GM19023 (cell line): ENCODE measurements at regions not wholly inside any gene's neighbourhood (a gene's known extent, or its start where the extent isn't known, plus 50 kb on each side); places are given as distances from the start of the nearest gene placed in this dataset.

Source experiments
- ATAC-seq: cut with Tn5 transposase; IDR thresholded peaks from one replicate; pipeline ENCODE4 v1.9.1; 2021; ENCODE audit warnings: mild to moderate bottlenecking, moderate library complexity; ENCODE audit not compliant: unreplicated experiment

DNA sequence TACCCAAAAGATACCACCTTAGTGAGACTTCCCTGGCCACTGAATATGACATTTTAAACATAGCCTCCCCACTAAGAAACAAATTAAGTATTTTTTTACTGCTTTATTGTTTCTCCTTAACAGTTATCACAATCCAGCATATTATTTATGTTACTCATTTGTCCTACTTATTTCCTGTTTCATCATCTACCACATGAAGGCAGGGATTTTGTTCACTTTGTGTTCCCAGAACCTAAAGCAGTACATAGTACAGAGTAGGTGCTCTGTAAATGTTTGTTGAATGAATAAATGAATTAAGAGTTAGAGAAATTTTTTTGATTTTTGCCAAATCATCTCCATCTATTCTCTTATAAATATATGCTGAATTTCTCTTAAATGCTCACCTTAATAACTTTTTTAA is 318.4 kb upstream of the GIMD1 start:
- ATAC-seq = no peak

- ATAC-seq = no peak
Measured at GRCh38 chr4:106681381-106681921, 312.9 kb upstream of the GIMD1 start.

- no peak for ATAC-seq
Measured at GRCh38 chr4:106679063-106679462, 310.5 kb upstream of the GIMD1 start.

- ATAC-seq = no peak
Measured at GRCh38 chr4:106677213-106677612, 308.6 kb upstream of the GIMD1 start.

- ATAC-seq = no peak
Measured at GRCh38 chr4:106676173-106676921, 307.8 kb upstream of the GIMD1 start.

GRCh38 chr4:106671716-106672115 is 303.1 kb upstream of the GIMD1 start:
- ATAC-seq = no peak

DNA sequence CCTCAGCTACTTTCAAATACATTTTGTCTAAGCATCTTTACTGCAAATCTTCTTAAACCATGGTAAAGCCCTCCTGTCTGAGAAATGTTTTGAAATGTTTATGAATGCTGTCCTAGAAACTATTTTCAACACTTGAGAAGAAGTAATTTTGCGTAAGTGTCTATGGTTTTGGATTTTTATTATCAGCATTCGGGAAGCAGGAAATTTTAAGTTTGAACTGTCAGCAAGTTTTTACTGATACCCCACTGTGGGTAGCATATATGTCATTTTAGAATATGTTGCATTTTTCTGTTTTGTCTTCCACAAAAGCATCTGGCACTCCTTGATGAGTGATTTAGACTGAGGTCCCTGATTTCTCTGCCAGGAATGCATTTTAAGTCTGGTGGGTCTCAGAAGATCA is 302.4 kb upstream of the GIMD1 start:
- no peak for ATAC-seq

- ATAC-seq = no peak
Measured at GRCh38 chr4:106659371-106659770, 290.8 kb upstream of the GIMD1 start.

- ATAC-seq = no peak
Measured at GRCh38 chr4:106652095-106652494, 283.5 kb upstream of the GIMD1 start.

DNA sequence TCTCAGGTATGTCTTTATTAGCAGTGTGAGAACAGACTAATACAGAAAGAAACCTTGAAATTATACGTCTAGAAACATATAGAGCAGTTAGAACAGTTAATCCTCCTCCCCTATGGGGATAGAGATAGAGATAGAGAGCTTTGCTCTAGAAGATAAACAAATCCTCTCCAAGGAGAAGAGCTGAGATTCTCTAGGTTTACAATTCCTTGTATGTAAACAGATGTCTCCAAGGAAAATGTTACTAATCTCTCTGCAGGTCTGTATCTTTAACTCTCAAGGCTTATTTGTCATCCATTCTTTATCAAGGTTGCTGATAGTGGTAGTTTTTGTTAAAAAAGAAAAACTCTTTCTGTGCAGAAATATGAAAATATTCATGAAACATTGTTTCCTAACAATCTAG is 282.1 kb upstream of the GIMD1 start:
- no peak for ATAC-seq

- no peak for ATAC-seq
Measured at GRCh38 chr4:106647451-106647850, 278.9 kb upstream of the GIMD1 start.

DNA sequence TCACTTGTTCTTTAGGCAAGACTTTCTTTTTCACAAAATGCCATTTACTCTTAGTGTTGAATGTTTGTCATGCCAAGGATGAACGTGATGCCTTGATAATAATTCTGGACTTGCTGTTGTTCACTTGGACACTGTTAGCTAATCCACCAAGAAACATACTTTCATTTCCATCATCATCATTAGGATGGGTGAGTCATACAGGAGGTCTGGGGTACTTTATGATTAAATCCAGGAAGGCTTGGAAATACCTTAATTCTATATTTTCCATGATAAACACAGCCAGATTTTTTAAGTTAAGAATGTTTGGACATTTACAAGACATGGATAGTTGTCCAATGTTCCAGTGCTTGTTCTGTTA is 260.7 kb upstream of the GIMD1 start:
- no peak for ATAC-seq

DNA sequence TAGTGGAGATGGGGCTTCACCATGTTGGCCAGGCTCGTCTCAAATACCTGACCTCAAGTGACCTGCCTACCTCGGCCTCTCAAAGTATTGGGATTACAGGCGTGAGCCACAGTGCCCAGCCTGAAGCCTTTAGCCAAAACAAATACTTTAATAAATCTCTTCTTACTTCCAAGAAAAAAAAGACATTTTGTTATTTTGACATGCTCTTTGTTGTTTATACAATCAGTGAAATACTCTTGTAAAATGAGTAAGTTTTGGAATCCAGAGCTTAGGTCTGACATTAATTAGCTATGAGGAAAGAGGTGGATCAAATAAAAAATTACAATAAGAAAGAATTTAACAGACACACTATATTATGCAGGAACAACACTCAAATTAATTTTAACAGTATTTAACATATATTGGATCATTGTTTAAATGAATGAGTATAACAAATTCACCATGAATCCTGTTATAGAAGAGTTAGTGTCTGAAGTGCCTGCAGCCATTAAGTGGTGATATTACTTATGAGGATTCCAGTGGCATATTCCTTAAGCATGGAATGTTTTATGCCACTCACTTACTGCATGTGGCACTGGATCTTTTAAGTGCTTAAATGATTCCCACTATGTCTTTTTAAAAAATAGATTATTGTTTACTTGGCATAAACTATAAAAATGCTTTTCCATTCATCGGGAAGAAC is 260.1 kb upstream of the GIMD1 start:
- ATAC-seq = no peak

DNA sequence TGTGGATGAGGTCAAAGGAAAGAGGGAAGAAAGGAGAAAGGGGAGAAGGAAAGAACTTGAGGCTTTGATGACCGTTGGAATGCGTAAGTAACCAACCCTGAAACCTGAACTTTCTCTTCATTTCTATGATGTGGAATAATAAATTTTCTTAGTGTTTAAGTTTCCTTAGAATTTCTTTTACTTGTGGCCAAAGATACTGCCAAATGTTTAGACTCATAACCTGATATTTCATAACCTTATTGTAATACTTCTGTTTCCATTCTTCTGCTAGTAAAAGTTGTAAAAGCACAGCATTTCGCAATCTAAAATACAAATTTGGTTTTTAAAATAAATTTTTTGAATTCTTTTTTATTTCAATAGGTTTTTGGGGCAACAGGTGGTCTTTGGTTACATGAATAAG is 258.5 kb upstream of the GIMD1 start:
- ATAC-seq = no peak

GRCh38 chr4:106624671-106625070 is 256.1 kb upstream of the GIMD1 start:
- no peak for ATAC-seq

DNA sequence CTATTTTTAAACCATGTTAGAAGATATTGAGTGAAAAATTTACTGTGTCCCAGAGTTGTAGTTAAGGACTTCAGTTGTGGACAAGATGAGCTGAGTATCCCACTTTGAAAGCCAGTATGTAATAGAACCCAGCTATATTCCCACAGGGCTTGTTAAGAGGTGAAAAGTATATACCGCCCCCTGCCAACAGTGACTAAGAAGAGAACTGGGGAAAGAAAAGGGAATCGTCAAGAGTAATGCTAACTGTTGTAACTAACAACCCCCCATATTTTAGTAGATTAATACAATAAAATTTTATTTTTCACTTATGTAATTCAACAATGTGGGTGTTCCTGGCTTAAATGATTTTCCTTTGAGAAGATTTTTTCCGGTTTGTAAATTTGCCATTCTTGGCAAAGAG is 250.4 kb upstream of the GIMD1 start:
- ATAC-seq = no peak

DNA sequence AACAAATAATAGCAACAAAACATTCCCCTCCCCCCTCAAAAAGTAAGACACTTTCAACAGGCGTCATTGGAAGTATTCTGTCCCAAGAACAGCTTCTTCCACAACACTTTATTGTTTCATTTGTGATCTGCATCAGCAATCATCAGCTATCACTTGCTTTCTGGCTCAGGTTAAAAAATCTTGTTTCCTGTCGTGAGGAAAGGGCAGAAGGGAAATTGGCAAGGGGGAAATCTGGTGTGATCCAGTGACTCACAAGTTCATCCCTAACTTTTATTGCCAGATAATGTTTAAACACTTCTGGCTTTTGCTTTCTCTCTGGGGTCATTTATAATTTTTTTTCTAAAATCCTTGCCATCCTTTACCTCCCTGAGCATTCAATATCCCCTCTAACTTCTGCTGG is 247.4 kb upstream of the GIMD1 start:
- no peak for ATAC-seq

DNA sequence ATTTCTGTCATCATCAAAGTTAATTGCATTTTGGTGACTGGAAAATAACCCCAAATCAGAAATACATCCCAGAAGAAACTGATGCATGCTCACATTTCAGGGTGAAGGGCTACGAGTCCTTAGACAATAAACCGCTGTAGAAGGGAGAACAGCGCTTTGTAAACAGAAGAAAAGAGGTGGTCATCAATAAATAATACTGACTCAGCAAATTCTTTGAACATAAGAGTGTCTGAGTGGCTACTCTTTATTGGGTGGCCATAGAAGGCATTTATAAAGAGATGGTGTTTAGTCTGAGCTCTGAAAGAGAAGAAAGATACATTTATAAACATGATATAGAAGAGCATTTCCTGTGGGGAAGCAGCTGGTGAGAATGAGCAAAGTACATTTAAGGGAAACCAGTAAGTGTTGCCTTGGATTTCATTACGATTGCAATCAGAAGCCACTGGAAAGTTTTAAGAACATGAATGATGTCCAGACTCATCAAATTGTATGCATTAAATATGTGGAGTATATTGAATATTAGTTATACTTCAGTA is 246.9 kb upstream of the GIMD1 start:
- no peak for ATAC-seq

- no peak for ATAC-seq
Measured at GRCh38 chr4:106614441-106614840, 245.9 kb upstream of the GIMD1 start.

DNA sequence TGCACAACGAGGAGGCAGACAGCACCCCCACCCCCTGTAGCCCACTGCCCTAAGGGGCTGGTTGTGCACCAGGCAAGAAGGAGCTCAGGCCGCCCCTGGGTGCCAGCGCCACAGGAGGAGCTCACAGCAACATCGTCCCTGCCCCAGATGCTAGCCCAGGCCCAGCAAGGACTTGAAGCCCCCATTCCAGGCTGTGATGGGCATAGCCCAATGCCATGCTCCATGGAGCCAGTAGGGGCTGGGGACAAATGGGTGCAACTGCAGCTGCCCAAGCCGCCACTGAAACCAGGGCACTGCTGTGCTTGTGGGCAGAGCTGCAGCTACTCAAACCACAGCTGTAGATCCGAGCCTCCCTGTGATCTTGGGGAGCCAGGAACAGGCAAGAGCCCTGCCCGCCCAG is 241.3 kb upstream of the GIMD1 start:
- ATAC-seq = no peak

DNA sequence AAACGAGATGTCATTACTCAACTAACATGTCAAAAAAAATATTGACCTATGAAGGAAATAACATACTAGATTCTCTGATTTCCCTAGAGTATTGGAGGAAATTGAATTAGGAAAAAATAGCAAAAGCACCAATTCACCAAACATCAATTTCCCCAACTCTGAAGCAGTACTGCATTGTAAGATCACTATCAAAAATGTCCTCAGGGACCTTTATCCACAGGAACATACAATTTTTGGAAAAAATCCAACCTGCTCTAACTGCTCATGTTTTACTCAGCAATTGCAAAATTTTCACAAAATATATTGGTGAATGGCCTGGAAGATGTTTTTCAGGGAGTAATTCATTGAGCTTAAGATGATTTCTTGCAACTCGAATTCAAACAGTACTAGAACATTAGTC is 239.0 kb upstream of the GIMD1 start:
- no peak for ATAC-seq

- no peak for ATAC-seq
Measured at GRCh38 chr4:106604319-106605051, 235.9 kb upstream of the GIMD1 start.
